H1 (cell line): ENCODE measurements at regions not wholly inside any gene's neighbourhood (a gene's known extent, or its start where the extent isn't known, plus 50 kb on each side); places are given as distances from the start of the nearest gene placed in this dataset.

Experiments
- CTCF ChIA-PET: fragments of 300-600 bp; sonication (Branson Sonifier 250); formaldehyde crosslinking; loops from one replicate; lab custom pipeline; 2021; ENCODE audit not compliant: partially characterized antibody; lab: Charles Lee
- POLR2A ChIA-PET: fragments of 300-600 bp; sonication (Branson Sonifier 250); formaldehyde crosslinking; loops from one replicate; lab custom pipeline; 2021; ENCODE audit warnings: inconsistent platforms; ENCODE audit not compliant: partially characterized antibody; lab: Charles Lee
- DNase-seq, 2 experiments: peaks; one replicate each; pipeline versions ENCODE4 v3.0.0 to v3.0.0-alpha.2; 2010 to 2022; ENCODE audit warnings: low spot score in 2 of 2, low read depth in 1 of 2, mixed read lengths in 1 of 2
- FAIRE-seq: peaks from 2 replicates; lab custom pipeline; 2011; peaks lifted over from hg19 to GRCh38; lab: Jason Lieb, UNC
- H2AFZ ChIP-seq: 2 replicates; pipeline ENCODE4 v1.8.1; 2012; ENCODE audit warnings: low read length, inconsistent platforms
- H2AK5ac ChIP-seq: 2 replicates; pipeline ENCODE4 v1.6.1; 2013; ENCODE audit warnings: low read depth, low read length
- H2BK120ac ChIP-seq: replicated peaks from 2 replicates; pipeline ENCODE3; 2013; ENCODE audit warnings: low read depth, low read length, inconsistent platforms
- H2BK12ac ChIP-seq: 2 replicates; pipeline ENCODE4 v1.6.1; 2013; ENCODE audit warnings: low read depth, low read length
- H2BK15ac ChIP-seq: 2 replicates; pipeline ENCODE4 v1.6.1; 2013; ENCODE audit warnings: low read length
- H2BK20ac ChIP-seq: 2 replicates; pipeline ENCODE4 v1.6.1; 2013; ENCODE audit warnings: low read length
- H2BK5ac ChIP-seq: 2 replicates; pipeline ENCODE4 v1.6.1; 2013; ENCODE audit warnings: low read depth, low read length
- H3K14ac ChIP-seq: 2 replicates; pipeline ENCODE4 v1.6.1; 2013; ENCODE audit warnings: inconsistent platforms; ENCODE audit not compliant: insufficient read length
- H3K18ac ChIP-seq: 2 replicates; pipeline ENCODE4 v1.6.1; 2013; ENCODE audit warnings: low read length; ENCODE audit errors: extremely low read depth
- H3K23ac ChIP-seq: 2 replicates; pipeline ENCODE4 v1.6.1; 2013; ENCODE audit warnings: inconsistent platforms; ENCODE audit not compliant: insufficient read length
- H3K23me2 ChIP-seq: 2 replicates; pipeline ENCODE4 v1.6.1; 2013; ENCODE audit warnings: low read depth, low read length
- H3K27ac ChIP-seq: 2 replicates; pipeline ENCODE4 v1.6.1; 2011; ENCODE audit warnings: low read depth, low read length, inconsistent platforms
- H3K27me3 ChIP-seq, 4 experiments: replicated peaks in 1 of 4; 1 replicate in 1 of 4; 2 replicates in 3 of 4; pipeline versions ENCODE4 v1.6.1 to v1.8.1; 2011 to 2013; ENCODE audit warnings: low read length in 3 of 4, mild to moderate bottlenecking in 3 of 4, inconsistent platforms in 2 of 4, mixed read lengths in 2 of 4, moderate library complexity in 1 of 4; ENCODE audit not compliant: control insufficient read depth in 3 of 4, insufficient read depth in 3 of 4; ENCODE audit errors: extremely low read depth in 1 of 4
- H3K36me3 ChIP-seq, 4 experiments: 2 replicates each; pipeline versions ENCODE4 v1.6.1 to v1.8.1; 2011 to 2013; ENCODE audit warnings: mild to moderate bottlenecking in 4 of 4, low read length in 3 of 4, moderate library complexity in 2 of 4, control low read depth in 1 of 4, inconsistent platforms in 1 of 4; ENCODE audit not compliant: insufficient read depth in 4 of 4, control insufficient read depth in 2 of 4
- H3K4ac ChIP-seq: replicated peaks from 2 replicates; pipeline ENCODE3; 2013; ENCODE audit warnings: low read length, low read depth, mixed read lengths, inconsistent platforms; ENCODE audit not compliant: insufficient read length
- H3K4me1 ChIP-seq, 4 experiments: replicated peaks in 1 of 4; 1 replicate in 1 of 4; 2 replicates in 3 of 4; pipeline versions ENCODE4 v1.6.1 to v1.8.1; 2011 to 2013; ENCODE audit warnings: low read length in 3 of 4, inconsistent platforms in 2 of 4, mixed read lengths in 1 of 4; ENCODE audit not compliant: insufficient read depth in 4 of 4, control insufficient read depth in 3 of 4
- H3K4me2 ChIP-seq, 2 experiments: 2 replicates each; pipeline versions ENCODE4 v1.6.1 to v1.8.1; 2011 to 2013; ENCODE audit warnings: low read depth in 2 of 2, low read length in 2 of 2, control low read depth in 1 of 2, inconsistent platforms in 1 of 2, mild to moderate bottlenecking in 1 of 2; ENCODE audit not compliant: insufficient read depth in 1 of 2
- H3K4me3 ChIP-seq, 4 experiments: fragments of 200-600, 300-600 bp in 1 of 4; sonication (generic), shearing (Covaris generic), sonication (Bioruptor Twin) in 1 of 4; 2 replicates each; pipeline versions ENCODE4 v1.5.1 to v1.8.1; 2011 to 2016; ENCODE audit warnings: low read length in 4 of 4, low read depth in 3 of 4, control low read depth in 2 of 4, inconsistent platforms in 2 of 4, mild to moderate bottlenecking in 2 of 4, mixed read lengths in 1 of 4, moderate library complexity in 1 of 4; ENCODE audit not compliant: insufficient read depth in 2 of 4; ENCODE audit errors: extremely low read depth in 1 of 4
- H3K56ac ChIP-seq: replicated peaks from 2 replicates; pipeline ENCODE3; 2013; ENCODE audit warnings: low read depth, mild to moderate bottlenecking, mixed read lengths, low read length, inconsistent platforms; ENCODE audit not compliant: insufficient read length
- H3K79me1 ChIP-seq: 2 replicates; pipeline ENCODE4 v1.6.1; 2013; ENCODE audit warnings: low read depth, low read length, control low read depth
- H3K79me2 ChIP-seq, 2 experiments: 2 replicates each; pipeline versions ENCODE4 v1.6.1 to v1.8.1; 2012 to 2013; ENCODE audit warnings: low read length in 2 of 2, mild to moderate bottlenecking in 2 of 2, inconsistent platforms in 1 of 2; ENCODE audit not compliant: insufficient read depth in 2 of 2, control insufficient read depth in 1 of 2
- H3K9ac ChIP-seq, 4 experiments: replicated peaks in 1 of 4; 1 replicate in 1 of 4; 2 replicates in 3 of 4; pipeline versions ENCODE4 v1.6.1 to v1.8.1; 2011 to 2013; ENCODE audit warnings: low read depth in 3 of 4, low read length in 3 of 4, control low read depth in 2 of 4, mild to moderate bottlenecking in 2 of 4, moderate library complexity in 2 of 4, inconsistent platforms in 1 of 4; ENCODE audit errors: extremely low read depth in 1 of 4
- H3K9me3 ChIP-seq, 2 experiments: 2 replicates each; pipeline versions ENCODE4 v1.6.1 to v1.8.1; 2012 to 2013; ENCODE audit warnings: mild to moderate bottlenecking in 2 of 2, moderate library complexity in 2 of 2, control low read depth in 1 of 2, inconsistent platforms in 1 of 2, low read depth in 1 of 2, low read length in 1 of 2, mixed read lengths in 1 of 2; ENCODE audit not compliant: insufficient read depth in 2 of 2
- H4K20me1 ChIP-seq, 2 experiments: replicated peaks in 1 of 2; 2 replicates each; pipeline versions ENCODE3 to v1.8.1; 2011 to 2013; ENCODE audit warnings: inconsistent platforms in 2 of 2, low read length in 2 of 2, mild to moderate bottlenecking in 1 of 2; ENCODE audit not compliant: insufficient read depth in 2 of 2, control insufficient read depth in 1 of 2
- H4K5ac ChIP-seq: 2 replicates; pipeline ENCODE4 v1.6.1; 2013; ENCODE audit warnings: low read length, low read depth, mixed read lengths, inconsistent platforms; ENCODE audit not compliant: insufficient read length
- H4K8ac ChIP-seq: 2 replicates; pipeline ENCODE4 v1.8.0; 2013; ENCODE audit warnings: mild to moderate bottlenecking, moderate library complexity, low read length, inconsistent platforms; ENCODE audit not compliant: insufficient read depth; ENCODE audit errors: extremely low read depth
- H4K91ac ChIP-seq: replicated peaks from 2 replicates; pipeline ENCODE3; 2013; ENCODE audit warnings: low read length, mixed read lengths, inconsistent platforms; ENCODE audit not compliant: insufficient read length
- CHD2 ChIP-seq: IDR thresholded peaks from 2 replicates; pipeline ENCODE4 v1.6.1; 2012; ENCODE audit warnings: low read length, improper control_type of control experiment
- GABPA ChIP-seq: IDR thresholded peaks from 2 replicates; pipeline ENCODE4 v1.6.1; 2011; ENCODE audit warnings: mild to moderate bottlenecking, low read length, moderate library complexity, borderline replicate concordance; ENCODE audit not compliant: insufficient read depth
- JUND ChIP-seq: IDR thresholded peaks from 2 replicates; pipeline ENCODE4 v1.6.1; 2011; ENCODE audit warnings: mild to moderate bottlenecking, improper control_type of control experiment, low read length
- KDM4A ChIP-seq: IDR thresholded peaks from one replicate; pipeline ENCODE4 v1.7.1; 2012; ENCODE audit warnings: low read depth, mild to moderate bottlenecking, moderate library complexity, low read length, inconsistent platforms; ENCODE audit not compliant: severe bottlenecking
- NRF1 ChIP-seq: IDR thresholded peaks from 2 replicates; pipeline ENCODE4 v1.6.1; 2011; ENCODE audit warnings: mild to moderate bottlenecking, low read depth, low read length, improper control_type of control experiment
- POLR2A ChIP-seq, 2 experiments: IDR thresholded peaks; 1 replicate in 1 of 2; 2 replicates in 1 of 2; pipeline ENCODE4 v1.6.1; 2011; ENCODE audit warnings: low read depth in 2 of 2, low read length in 2 of 2, mild to moderate bottlenecking in 2 of 2; ENCODE audit errors: control extremely low read depth in 1 of 2
- SIX5 ChIP-seq: IDR thresholded peaks from 2 replicates; pipeline ENCODE4 v1.6.1; 2011; ENCODE audit warnings: mild to moderate bottlenecking, low read depth, low read length
- SRF ChIP-seq: IDR thresholded peaks from 2 replicates; pipeline ENCODE4 v1.6.1; 2011; ENCODE audit warnings: mild to moderate bottlenecking, low read depth, low read length, moderate library complexity
- SUZ12 ChIP-seq: fragments of 200-600 bp; sonication (generic); IDR thresholded peaks from 2 replicates; pipeline ENCODE4 v1.6.1; 2012; ENCODE audit warnings: mild to moderate bottlenecking, inconsistent platforms, low read length, moderate library complexity, mixed read lengths
- TAF7 ChIP-seq: optimal IDR thresholded peaks from 2 replicates; pipeline ENCODE3; 2011; ENCODE audit warnings: low read depth, mild to moderate bottlenecking, inconsistent platforms, low read length, moderate library complexity, borderline replicate concordance
- WGBS, 2 experiments: shearing (Covaris generic) in 1 of 2; methylation state at CpG; one replicate each; pipeline versions ENCODE4 v1.1.6 to v1.1.7; 2013 to 2015; ENCODE audit warnings: low lambda C conversion rate in 2 of 2, mixed read lengths in 2 of 2, inconsistent platforms in 1 of 2, low coverage in 1 of 2, missing lambda C conversion rate in 1 of 2; ENCODE audit not compliant: insufficient replicate concordance in 2 of 2, insufficient coverage in 1 of 2, insufficient read length in 1 of 2; ENCODE audit errors: extremely low coverage in 1 of 2, missing lambda C conversion rate in 1 of 2; 5-methylcytosine and 5-hydroxymethylcytosine counted together
- TF ChIP-seq, protein P1 (sequence below): IDR thresholded peaks from 2 replicates; pipeline ENCODE4 v1.6.1; 2012; ENCODE audit warnings: inconsistent platforms
- TF ChIP-seq, protein P2 (sequence below): IDR thresholded peaks from 2 replicates; pipeline ENCODE4 v1.6.1; 2011; ENCODE audit warnings: low read depth, mild to moderate bottlenecking, low read length; ENCODE audit not compliant: insufficient read depth
- TF ChIP-seq, protein P3 (sequence below): IDR thresholded peaks from 2 replicates; pipeline ENCODE4 v1.6.1; 2011; ENCODE audit warnings: low read length, improper control_type of control experiment

DNA sequence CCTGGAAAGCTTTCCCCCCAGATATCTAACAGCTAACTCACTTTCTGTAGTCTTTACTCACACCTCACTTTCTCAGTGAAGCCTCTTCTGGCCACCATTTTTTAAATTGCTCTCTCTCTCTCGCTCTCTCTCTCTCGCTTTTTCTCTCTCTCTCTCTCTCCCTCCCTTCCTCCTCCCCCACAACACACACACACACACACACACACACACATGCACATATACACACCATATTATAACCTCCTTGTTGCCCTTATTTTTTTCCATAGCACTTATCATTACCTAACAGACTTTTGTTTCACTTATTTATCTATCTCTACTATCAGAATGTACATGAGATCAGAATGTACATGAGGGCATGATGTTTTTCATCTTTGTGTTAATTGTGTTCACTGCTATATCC, 156.8 kb downstream of the DUSP6 start:
- Histone ChIP-seq H3K79me1 (no peaks in the 10 kb centered on the region), H4K5ac (no peak overlapping the region), H2BK15ac (no peak overlapping the region), H3K79me2 (no peaks in the 10 kb centered on the region), H3K14ac (no peak overlapping the region), H3K27me3 (no peaks in the 10 kb centered on the region), H3K23ac (no peak overlapping the region), H2BK12ac (no peak overlapping the region), H3K36me3 (no peaks in the 10 kb centered on the region), H3K56ac (peak overlapping the region; percentile 52), H3K27ac (no peak overlapping the region), H3K4me3 (no peak overlapping the region), H2AFZ (no peak overlapping the region), H3K23me2 (peaks cover 2% of the 10 kb centered on the region; the same call in 1 of the 2 replicates), H3K9me3 (no peaks in the 10 kb centered on the region), H4K20me1 (no peaks in the 10 kb centered on the region), H3K4me2 (no peak overlapping the region), H2BK120ac (no peak overlapping the region), H3K4me1 (no peaks in the 10 kb centered on the region), H3K4ac (no peak overlapping the region), H4K8ac (no peak overlapping the region), H3K9ac (no peak overlapping the region), H3K18ac (no peak overlapping the region), H4K91ac (no peak overlapping the region), H2BK20ac (no peak overlapping the region), H2AK5ac (no peak overlapping the region), H2BK5ac (no peak overlapping the region)
- FAIRE-seq (no peak), DNase-seq (no peak)
- TF ChIP-seq SUZ12 (no peak), KDM4A (no peak), TAF7 (no peak), CHD2 (no peak), SRF (no peak), JUND (no peak), NRF1 (no peak), POLR2A (IDR thresholded peaks at IDR 0.05; ENCODE audit: control extremely low read depth in 1 of 2, low read depth in 2 of 2, low read length in 2 of 2) (no peak), GABPA (no peak), SIX5 (no peak)
- TF ChIP-seq, protein P1, sequence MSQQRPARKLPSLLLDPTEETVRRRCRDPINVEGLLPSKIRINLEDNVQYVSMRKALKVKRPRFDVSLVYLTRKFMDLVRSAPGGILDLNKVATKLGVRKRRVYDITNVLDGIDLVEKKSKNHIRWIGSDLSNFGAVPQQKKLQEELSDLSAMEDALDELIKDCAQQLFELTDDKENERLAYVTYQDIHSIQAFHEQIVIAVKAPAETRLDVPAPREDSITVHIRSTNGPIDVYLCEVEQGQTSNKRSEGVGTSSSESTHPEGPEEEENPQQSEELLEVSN = no peak
- TF ChIP-seq, protein P2, sequence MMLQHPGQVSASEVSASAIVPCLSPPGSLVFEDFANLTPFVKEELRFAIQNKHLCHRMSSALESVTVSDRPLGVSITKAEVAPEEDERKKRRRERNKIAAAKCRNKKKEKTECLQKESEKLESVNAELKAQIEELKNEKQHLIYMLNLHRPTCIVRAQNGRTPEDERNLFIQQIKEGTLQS = no peak
- TF ChIP-seq, protein P3, sequence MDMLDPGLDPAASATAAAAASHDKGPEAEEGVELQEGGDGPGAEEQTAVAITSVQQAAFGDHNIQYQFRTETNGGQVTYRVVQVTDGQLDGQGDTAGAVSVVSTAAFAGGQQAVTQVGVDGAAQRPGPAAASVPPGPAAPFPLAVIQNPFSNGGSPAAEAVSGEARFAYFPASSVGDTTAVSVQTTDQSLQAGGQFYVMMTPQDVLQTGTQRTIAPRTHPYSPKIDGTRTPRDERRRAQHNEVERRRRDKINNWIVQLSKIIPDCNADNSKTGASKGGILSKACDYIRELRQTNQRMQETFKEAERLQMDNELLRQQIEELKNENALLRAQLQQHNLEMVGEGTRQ = no peak
- 63% methylated on average over 2 of the region's 2 CpGs; no CpG with 5 or more reads in 1 of the 2 experiments for WGBS, 2 experiments
- POLR2A ChIA-PET = no interaction called here
- CTCF ChIA-PET = no interaction called here
